ENCODE measurements at regions not wholly inside any gene's neighbourhood (a gene's known extent, or its start where the extent isn't known, plus 50 kb on each side); places are given as distances from the start of the nearest gene placed in this dataset.

- TF ChIP-seq, protein P1, sequence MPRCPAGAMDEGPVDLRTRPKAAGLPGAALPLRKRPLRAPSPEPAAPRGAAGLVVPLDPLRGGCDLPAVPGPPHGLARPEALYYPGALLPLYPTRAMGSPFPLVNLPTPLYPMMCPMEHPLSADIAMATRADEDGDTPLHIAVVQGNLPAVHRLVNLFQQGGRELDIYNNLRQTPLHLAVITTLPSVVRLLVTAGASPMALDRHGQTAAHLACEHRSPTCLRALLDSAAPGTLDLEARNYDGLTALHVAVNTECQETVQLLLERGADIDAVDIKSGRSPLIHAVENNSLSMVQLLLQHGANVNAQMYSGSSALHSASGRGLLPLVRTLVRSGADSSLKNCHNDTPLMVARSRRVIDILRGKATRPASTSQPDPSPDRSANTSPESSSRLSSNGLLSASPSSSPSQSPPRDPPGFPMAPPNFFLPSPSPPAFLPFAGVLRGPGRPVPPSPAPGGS (IDR thresholded peaks at IDR 0.05): no peak
- TF ChIP-seq CEBPB (IDR thresholded peaks at IDR 0.05) (no peak), EHMT2 (IDR thresholded peaks at IDR 0.05; ENCODE audit: low read depth) (no peak), MAFK (IDR thresholded peaks at IDR 0.05; ENCODE audit: partially characterized antibody) (no peak), EP300 (IDR thresholded peaks at IDR 0.05) (no peak), MYC (IDR thresholded peaks at IDR 0.05; ENCODE audit: borderline replicate concordance, low read length) (no peak), ELK1 (IDR thresholded peaks at IDR 0.05; ENCODE audit: low read depth, low read length) (no peak), TP53 (CRISPR knock-in tag; IDR thresholded peaks at IDR 0.05) (no peak), EHF (CRISPR knock-in tag; IDR thresholded peaks at IDR 0.05) (no peak), JUNB (IDR thresholded peaks at IDR 0.05) (no peak), GATA3 (IDR thresholded peaks at IDR 0.05; ENCODE audit: borderline replicate concordance) (no peak), FOSL2 (IDR thresholded peaks at IDR 0.05) (no peak), FOSL2 (CRISPR knock-in tag; IDR thresholded peaks at IDR 0.05) (no peak), USF2 (IDR thresholded peaks at IDR 0.05) (no peak), TFCP2L1 (CRISPR knock-in tag; IDR thresholded peaks at IDR 0.05) (no peak), CHD2 (IDR thresholded peaks at IDR 0.05; ENCODE audit: low read length, partially characterized antibody) (no peak), REST (IDR thresholded peaks at IDR 0.05) (no peak)
- TF ChIP-seq, protein P2, sequence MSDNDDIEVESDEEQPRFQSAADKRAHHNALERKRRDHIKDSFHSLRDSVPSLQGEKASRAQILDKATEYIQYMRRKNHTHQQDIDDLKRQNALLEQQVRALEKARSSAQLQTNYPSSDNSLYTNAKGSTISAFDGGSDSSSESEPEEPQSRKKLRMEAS (IDR thresholded peaks at IDR 0.05): no peak
- TF ChIP-seq, protein P3, sequence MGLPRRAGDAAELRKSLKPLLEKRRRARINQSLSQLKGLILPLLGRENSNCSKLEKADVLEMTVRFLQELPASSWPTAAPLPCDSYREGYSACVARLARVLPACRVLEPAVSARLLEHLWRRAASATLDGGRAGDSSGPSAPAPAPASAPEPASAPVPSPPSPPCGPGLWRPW (IDR thresholded peaks at IDR 0.05): no peak
- DNase-seq (ENCODE audit: low read depth in 1 of 2, low spot score in 1 of 2) (no peak), FAIRE-seq (no peak), ATAC-seq (no peak)
- Histone ChIP-seq H3K4me1 (no peaks in the 10 kb centered on the region), H3K27ac (no peak overlapping the region), H3K4me2 (no peak overlapping the region), H3K9me3 (no peaks in the 10 kb centered on the region), H3K4me3 (no peak overlapping the region)
- POLR2A ChIA-PET: no interaction called here
- CTCF ChIA-PET: no interaction called here
These were observed 379.5 kb upstream of the GALNTL6 start for GRCh38 chr4:171433674-171434073.

DNA sequence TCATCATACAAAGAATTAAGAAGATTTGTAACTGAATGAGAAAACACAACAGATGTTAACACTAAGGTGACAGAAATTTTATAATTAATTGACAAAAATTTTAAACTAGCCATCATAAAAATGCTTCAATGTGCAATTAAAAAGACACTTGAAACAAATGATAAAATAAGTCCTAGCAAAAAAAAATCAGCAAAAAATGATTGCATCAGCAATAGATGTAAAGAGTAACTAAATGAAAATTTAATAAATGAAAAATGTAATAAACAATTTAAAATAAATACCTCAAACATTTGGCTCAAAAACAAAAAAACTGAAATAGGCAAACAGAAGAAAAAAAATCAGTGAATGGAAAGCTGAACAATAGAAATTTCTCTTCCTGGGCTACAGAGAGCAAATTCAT, 380.7 kb upstream of the GALNTL6 start:
- ATAC-seq (no peak), DNase-seq (ENCODE audit: low read depth in 1 of 2, low spot score in 1 of 2) (no peak), FAIRE-seq (no peak)
- H3K27ac ChIP-seq: no peak overlapping the region
- H3K4me2 ChIP-seq: no peak overlapping the region
- no peaks in the 10 kb centered on the region for H3K4me1 ChIP-seq
- TF ChIP-seq NR3C1 (IDR thresholded peaks at IDR 0.05): no peak
- no peak for TF ChIP-seq RARB (CRISPR knock-in tag; IDR thresholded peaks at IDR 0.05)
- TF ChIP-seq GATA3 (IDR thresholded peaks at IDR 0.05; ENCODE audit: borderline replicate concordance): no peak
- POLR2A ChIA-PET: no interaction called here
- H3K9me3 ChIP-seq: no peaks in the 10 kb centered on the region
- CTCF ChIA-PET: no interaction called here
- H3K4me3 ChIP-seq: no peak overlapping the region

All from A549 (cell line).